GM21825 (cell line): ENCODE measurements at regions not wholly inside any gene's neighbourhood (a gene's known extent, or its start where the extent isn't known, plus 50 kb on each side); places are given as distances from the start of the nearest gene placed in this dataset.

ENCODE experiments used
- ATAC-seq: cut with Tn5 transposase; IDR thresholded peaks from one replicate; pipeline ENCODE4 v1.9.1; 2021; ENCODE audit warnings: mild to moderate bottlenecking, moderate library complexity; ENCODE audit not compliant: unreplicated experiment

DNA sequence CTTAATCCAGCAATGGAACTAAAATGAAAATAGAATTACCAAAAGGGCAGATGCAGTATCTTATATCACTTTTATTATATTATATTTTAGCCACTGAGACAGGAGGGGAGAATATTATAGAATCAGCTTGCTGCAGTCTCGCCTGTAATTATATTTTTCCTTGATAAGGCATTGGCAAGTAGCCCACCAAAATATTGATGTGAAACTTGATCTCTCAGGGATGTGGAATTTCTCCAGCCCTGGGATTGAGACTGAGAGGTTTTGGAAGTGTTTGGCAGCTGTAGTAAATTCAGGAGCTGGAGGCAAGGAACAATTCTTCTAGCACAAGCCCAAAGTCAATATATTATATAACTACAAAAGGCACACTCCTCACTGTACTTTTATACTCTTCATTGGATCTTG lies 142.1 kb upstream of the ADAMTSL1 start:
- no peak for ATAC-seq

DNA sequence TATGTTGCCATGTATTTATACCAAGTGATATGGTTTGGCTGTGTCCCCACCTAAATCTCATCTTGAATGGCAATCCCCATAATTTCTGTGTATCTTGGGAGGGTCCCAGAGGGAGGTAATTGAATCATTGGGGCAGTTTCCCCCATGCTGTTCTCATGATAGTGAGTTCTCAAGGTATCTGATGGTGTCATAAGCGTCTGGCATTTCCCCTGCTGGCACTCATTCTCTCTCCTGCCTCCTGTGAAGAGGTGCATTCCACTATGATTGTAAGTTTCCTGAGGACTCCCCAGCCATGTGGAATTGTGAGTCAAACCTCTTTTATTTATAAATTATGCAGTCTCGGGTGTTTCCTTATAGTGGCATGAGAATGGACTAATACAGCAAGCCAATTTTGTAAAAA lies 140.8 kb upstream of the ADAMTSL1 start:
- ATAC-seq: no peak

DNA sequence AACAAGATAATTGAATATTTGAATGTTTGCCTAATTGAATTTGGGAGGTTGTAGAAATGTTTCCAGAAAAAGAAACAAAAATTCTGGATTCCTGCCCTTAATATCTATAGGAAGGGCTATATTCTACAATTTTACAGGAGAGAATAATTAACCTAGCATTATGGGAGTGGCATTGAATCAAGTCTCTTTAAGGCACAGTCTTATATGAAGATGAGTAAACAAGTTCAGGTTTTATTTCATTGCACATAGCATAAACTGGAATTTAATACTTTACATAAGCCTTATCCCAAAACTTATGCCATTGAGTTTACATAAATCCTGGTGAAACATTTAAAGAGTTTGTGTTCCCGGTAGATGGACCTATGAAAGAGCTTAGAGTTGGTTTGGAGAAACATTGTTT lies 138.1 kb upstream of the ADAMTSL1 start:
- ATAC-seq: no peak

DNA sequence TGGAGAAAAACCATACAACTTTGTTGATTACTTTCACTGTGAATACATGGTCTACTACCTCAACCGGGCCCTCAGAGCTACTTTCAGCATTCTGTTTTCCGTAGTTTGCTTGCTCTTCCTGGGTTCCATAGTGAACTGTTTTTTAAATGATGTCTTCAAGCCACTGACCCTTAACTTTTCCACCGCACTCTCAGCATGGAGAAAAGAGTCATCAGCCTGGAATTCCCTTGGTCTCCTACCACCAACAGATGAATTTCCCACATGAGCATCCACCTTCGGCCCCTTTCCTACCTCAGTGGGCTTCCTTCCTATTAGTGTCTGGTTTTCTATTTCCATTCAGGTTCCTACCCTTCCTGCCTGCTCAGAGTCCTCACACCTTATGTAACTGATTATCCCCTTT lies 135.9 kb upstream of the ADAMTSL1 start:
- ATAC-seq: no peak

DNA sequence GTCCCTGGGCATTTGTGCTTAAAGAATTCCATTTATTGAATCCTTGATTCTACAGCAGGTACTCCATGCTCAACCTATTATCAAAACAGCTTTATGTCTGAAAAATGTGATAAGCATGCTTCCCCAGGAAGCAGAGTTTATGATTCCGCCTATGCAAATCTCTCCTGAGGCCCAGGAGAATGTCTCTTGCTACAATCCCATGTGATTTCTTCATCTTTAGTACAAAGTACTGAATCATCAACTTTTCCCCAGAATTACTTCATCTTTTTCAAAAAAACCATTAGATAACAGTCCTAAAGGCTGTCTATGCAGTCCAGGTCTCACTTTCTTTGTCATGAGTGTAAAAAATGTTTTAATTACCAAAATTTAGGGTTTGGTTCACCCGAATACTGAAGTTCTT lies 130.2 kb upstream of the ADAMTSL1 start:
- no peak for ATAC-seq

DNA sequence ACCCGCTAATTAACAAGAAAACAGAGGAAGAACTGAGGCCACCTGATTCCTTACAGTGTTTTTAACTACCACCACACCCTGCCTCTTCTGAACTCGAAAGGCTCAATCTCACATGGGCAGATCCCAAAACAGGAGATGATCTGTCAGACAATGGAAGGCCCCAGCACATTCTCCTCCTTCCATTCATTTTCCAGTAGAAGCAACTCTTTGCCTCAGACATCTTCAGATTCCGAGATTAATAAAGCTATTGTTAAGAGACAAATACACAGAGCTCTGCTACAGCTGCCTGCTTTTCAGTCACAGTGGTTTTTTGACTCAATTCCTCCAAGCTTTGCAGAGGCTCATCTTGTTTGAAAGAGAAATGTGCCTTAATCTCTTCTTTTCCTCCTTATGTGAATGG lies 127.2 kb upstream of the ADAMTSL1 start:
- ATAC-seq: no peak

DNA sequence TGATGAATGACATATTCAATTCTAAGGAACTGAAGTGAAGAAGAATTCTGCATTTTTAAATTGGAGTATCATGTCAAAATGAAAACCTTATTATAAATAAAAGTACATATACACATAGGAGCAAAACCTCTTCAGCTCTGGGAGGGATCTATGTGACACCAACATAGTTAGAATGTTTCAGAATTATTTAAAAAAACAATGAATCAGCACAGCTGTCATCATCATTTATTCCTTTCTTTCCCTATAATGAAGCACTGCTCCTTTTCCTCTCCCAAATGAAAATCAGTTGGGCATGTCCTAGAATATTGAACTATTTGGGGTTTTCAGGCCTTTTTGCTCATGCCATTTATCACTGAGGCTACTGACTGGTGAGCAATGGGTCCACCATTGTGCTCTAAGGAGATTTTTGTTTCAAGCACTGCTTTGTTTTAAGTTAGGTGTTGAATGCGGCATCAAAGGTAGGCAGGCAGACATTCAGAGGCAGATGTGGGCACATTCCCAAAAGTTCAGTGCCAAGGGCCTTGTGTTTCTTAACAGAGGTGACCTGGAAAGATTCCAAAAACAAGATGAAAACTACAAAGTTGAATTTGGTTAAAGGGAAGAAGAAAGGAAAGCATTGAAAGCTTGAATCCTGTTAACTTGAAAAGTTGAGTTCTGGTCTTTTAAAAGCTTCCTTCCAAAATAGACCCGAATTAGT lies 126.4 kb upstream of the ADAMTSL1 start:
- ATAC-seq: no peak

DNA sequence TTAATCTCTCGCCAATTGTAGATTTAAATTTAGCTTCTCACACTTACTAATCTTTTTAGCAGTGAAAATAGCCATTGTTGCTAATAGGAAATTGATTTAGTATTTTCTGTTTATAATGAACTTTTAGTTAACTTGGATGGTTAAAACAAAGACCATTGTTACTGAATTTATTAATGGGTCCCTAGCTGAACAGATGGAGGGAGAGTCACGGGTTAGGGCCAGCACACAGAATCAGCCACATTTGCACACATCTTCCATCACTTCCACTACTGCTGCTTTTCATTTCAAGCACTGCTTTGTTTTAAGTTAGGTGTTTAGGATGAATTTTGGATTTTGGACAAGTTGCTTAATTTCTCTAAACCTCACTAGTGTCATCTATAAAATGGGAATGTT lies 125.9 kb upstream of the ADAMTSL1 start:
- ATAC-seq: no peak

DNA sequence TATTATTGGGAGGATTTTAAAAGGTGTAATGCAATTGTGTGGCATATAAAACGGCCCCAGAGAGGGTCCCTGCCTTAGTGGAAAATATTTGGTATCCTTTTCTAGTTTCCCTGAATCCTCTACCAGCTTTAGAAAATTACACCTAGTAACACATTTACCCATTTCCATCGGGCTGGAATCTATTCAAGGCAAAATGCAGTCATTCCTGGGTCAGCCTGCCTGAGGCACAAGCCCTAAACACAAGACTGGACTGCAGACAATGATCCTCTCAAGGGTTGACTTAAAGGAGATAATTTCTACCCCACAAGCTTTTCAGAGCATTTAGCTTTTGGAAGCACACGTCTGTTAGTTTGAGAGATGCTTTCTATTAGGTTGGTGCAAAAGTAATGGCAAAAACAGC lies 124.4 kb upstream of the ADAMTSL1 start:
- no peak for ATAC-seq

DNA sequence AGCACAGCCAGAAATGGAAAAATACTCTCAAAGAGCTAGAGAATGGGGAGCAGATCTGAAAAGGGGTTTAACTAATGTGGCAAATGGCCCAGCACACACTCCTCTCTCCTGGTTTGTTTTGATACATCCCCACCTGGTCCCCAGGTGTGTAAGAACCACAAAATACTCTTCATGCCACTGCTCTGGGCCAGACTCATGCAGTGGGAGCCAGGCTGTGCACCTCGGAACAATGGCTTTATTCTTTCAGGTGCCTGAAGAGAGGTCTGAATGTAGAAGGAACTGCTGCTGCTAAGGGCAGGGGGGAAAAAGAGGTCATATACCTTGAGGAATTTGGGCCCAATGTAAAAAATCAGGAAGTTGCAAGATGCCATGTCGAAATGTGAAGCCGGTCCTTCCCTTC lies 123.9 kb upstream of the ADAMTSL1 start:
- ATAC-seq: no peak

DNA sequence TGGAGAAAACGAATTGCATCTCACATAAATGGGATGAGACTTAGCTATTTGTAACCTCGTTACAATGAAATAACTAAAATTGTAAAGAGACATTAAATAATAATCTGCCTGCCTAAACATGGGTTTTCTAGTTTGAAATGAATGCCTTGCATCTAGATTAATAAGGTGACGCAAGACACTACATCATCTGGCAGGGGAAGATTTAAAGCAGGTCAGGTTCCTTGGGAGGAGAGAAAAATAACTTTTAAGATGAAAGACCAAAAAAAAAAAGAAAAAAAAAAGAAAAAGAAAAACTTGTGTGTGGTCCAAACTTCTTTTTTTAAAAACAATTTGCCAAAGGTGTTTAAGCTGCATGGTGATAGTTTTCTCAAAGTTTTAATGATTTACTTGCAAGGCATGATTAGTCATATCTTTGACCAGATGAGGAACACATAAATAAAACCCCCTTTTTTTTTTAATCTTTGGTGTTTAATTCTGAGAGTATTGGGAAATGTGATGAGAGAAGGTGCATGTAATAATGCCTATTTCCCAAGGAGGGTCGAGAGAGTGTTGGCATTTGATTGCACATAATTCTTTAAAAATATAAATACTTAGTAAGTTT lies 122.9 kb upstream of the ADAMTSL1 start:
- ATAC-seq: no peak

DNA sequence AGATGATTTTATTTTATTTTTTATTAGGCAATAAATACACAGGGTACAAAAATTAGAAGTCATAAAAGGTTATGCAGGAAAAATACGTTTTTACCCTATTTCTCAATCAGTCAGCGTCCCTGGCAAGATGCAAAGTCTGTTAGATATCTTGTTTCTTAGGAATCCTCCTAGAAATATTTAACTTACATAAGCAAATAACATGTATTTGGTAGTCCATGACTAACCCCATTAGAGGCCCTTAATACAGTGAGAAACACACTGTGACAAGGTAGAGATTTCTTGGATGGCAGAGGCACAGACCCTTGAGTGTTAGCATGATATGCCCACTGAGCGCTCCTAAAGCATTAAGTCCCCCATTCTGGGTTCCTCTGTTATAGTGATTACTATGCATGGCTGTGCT lies 121.2 kb upstream of the ADAMTSL1 start:
- ATAC-seq: no peak

DNA sequence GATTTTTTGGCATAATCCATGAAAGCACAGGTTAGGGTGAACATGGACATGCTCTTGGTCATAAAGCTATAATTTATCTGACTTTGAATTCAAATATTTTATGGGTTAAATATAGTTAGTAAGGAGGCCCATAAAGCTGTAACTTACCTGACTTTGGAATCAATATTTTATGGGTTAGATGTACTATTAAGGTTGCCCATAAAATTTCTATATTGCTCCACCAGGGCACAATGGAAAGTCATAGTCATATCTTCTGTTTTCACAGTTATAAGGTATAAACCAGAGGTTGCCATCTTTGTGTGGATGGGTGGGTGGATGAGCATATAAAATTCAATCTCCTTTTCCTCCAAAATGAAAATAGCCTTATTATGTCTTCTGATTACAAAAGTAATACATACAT lies 120.5 kb upstream of the ADAMTSL1 start:
- ATAC-seq: no peak

DNA sequence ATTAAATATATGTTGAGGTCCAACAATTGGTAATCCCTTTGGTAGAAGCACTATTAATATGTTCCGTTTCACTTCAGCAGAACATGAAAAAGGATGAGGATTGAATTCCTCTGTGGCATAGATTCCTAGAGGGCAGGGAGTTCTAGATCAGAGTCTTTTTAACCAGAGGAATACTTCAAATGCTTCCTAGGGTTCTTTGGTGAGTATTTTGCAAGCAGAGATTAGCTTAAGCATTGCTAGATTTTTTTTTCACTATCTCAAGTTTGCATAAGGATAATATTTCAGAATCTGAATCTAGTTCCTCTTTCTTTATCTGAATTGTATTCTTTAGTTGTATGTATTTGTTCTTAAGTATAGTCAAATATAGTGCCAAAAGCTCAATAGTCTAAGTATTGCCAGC lies 116.6 kb upstream of the ADAMTSL1 start:
- no peak for ATAC-seq

DNA sequence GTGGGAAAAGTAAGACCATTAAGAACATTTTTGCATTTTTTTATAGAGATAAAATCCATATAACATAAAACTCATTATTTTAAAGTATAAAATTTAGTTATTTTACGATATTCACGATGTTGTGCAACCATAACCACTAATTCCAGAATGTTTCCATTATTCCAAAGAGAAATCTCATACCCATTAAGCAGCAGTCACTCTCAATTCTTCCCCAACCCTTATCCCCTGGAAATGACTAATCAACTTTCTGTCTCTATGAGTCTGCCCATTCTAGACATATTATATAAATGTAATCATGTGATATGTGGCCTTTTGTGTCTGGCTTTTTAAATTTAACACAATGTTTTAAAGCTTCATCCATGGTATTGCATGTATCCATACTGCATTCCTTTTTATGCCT lies 115.6 kb upstream of the ADAMTSL1 start:
- ATAC-seq: no peak

DNA sequence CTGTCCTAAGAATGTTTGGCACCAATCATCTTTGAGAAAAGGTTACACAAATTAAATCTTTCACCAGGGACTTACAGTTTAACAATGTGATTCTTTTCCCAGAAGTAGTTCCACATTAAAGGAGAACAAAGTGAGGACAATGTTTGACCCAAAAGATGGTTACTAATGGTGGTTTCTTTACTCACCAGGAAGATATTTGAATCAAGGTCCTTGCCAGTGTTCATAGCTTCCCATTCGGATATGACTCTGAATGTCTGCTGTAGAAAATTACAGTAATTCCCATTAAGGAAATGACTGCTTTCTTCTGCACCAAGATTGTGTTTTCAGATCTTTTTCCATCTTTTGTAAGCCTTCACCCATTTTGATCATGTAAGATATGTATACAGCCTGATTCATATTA lies 114.6 kb upstream of the ADAMTSL1 start:
- no peak for ATAC-seq

DNA sequence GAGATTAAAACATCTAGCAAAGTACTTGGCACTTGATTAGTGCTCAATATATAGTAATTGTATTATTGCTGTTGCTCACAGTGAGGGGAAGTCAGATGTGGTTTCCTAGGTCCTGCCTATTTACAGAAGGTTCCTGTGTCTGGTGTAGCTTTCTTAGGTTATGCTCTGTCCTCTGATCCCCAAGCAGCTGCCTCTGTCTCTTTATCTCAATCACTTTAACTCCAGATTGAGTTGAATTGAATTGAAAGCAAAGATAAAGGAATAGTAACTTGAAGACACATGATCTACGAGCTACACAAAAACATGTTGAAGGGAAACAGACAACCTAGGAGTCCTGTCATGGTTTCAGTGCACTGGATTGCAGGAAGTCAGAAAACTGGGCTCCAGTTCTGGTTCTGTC lies 113.9 kb upstream of the ADAMTSL1 start:
- no peak for ATAC-seq

DNA sequence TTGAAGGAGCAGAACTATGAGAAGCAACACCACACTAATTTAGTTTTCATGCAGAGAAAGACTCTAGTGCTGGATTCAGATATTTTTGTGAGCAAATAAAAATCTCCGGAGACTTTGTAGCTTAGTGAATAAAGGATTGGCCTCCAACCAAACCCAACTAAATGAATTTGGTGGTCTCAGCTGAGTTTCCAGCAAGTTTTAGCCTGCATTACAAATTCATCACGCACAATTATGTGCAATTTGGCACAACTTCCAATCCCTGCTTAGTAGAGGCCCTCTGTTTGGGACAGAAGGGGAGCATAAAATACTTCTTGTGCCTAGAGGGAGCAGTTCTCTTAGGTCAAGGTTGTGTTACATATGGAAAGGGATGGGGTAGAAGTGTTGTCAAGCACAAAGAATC lies 112.3 kb upstream of the ADAMTSL1 start:
- no peak for ATAC-seq

DNA sequence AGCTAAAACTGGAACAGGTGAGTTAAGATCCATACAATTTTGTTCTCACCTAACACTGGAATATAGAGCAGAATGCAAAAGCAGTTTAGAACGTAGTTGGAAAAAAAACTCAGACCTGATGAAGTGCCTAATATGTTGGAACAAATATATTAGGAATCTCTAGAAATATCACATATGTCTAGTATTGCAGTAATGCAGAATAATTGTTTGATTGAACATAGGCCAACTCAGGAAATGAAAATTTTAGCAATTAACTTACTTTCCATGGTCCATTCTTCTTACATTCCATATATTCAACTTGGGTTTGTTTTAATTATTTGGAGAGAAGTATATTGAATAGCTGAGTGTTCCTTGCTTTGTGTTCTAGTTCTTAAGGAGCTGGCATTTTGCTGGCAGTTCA lies 111.8 kb upstream of the ADAMTSL1 start:
- ATAC-seq: no peak

DNA sequence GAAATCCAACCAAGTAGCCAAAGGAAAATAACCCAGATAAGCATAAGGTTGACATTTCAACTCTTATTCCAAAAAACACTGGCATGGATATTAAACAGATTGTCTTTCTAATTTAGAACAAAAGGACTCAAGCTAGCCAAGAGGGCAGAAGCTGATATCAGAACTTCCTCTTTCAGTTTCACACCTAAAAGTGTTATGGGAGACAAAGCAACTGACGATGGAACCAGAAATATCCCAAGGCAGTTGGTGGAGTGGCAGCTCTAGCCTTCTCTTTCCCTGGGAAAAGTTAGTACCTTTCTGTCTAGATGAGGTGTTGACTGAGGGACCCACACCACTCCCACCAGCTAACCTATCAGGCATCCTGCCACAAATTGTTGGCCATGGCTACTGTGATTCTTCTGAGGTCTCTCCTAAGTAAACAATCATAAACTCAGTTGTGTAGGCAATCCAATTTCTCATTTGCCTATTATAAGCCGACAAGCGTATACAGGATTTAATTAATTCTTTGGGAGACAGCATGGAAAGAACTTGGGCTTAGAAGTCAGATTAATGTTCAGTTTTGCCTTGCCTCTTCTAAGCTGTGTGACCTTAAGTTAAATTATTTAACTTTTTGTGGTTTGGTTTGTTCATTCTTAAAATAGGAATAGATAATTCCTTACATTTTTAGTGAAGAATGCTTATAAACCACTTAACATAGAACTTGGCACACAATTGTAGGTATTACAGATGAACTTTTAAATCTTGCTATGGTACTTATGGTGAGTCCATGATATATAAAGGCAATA lies 110.9 kb upstream of the ADAMTSL1 start:
- no peak for ATAC-seq

DNA sequence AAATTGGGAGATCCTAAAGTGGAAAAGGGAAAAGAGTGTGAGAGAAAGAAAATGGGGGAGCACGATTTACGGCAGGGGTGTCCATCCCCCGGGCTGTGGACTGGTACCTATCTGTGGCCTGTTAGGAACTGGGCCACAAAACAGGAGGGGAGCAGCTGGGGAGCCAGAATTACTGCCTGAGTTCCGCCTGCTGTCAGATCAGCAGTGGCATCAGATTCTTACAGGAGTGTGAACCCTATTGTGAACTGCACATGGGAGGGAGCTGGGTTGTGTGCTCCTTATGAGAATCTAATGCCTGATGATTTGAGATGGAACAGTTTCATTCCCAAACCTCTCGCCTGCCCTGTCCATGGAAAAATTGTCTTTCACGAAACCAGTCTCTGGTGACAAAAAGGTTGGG lies 108.3 kb upstream of the ADAMTSL1 start:
- no peak for ATAC-seq

DNA sequence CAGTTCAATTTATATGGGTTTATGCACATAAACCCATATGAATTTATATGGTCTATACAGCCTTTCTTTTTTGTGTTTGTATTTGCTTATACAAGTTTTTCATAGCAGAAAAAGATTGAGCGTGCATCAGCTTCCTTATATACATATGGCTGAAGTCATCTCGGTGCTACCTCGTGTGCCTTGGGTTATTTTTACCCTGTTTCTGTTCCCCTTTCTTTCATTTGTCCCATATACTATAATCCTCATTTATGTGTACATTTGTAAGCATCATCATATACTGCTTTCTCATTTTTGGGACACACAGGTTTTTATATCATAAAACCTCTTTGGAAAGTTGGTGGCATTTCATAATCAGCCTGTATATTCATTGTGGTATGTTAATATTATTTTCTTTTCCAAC lies 107.8 kb upstream of the ADAMTSL1 start:
- no peak for ATAC-seq
